ENCODE measurements at regions not wholly inside any gene's neighbourhood (a gene's known extent, or its start where the extent isn't known, plus 50 kb on each side); places are given as distances from the start of the nearest gene placed in this dataset.

DNA sequence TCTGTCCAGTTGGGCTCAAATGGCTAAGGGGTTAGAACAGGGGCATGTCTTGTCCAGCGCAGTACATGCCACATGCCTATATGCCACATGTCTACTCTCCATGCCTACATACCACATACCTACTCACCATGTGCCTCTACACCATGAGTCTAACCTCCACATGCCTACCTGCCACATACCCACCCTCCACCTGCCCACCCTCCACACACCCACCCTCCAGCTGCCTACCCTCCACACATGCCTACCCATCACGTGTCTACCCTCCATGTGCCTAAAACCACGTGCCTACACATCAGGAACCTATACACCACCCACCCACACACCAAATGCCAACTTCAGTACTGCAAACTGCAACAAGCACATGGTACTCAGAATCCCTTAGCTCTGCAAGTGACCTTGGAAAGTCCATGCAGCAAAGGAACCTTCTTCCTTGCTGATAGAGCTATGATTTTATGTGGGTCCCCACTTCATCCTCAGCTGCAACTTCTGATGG lies 113.0 kb upstream of the CST7 start (continued):
- TF ChIP-seq, protein P1, sequence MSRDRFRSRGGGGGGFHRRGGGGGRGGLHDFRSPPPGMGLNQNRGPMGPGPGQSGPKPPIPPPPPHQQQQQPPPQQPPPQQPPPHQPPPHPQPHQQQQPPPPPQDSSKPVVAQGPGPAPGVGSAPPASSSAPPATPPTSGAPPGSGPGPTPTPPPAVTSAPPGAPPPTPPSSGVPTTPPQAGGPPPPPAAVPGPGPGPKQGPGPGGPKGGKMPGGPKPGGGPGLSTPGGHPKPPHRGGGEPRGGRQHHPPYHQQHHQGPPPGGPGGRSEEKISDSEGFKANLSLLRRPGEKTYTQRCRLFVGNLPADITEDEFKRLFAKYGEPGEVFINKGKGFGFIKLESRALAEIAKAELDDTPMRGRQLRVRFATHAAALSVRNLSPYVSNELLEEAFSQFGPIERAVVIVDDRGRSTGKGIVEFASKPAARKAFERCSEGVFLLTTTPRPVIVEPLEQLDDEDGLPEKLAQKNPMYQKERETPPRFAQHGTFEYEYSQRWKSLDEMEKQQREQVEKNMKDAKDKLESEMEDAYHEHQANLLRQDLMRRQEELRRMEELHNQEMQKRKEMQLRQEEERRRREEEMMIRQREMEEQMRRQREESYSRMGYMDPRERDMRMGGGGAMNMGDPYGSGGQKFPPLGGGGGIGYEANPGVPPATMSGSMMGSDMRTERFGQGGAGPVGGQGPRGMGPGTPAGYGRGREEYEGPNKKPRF (IDR thresholded peaks at IDR 0.05; ENCODE audit: low read depth, low read length) = no peak
- TF ChIP-seq ZNF583 (CRISPR knock-in tag; IDR thresholded peaks at IDR 0.05) = no peak
- no peak for TF ChIP-seq CHCHD3 (CRISPR knock-in tag; IDR thresholded peaks at IDR 0.05)
- TF ChIP-seq, protein P2, sequence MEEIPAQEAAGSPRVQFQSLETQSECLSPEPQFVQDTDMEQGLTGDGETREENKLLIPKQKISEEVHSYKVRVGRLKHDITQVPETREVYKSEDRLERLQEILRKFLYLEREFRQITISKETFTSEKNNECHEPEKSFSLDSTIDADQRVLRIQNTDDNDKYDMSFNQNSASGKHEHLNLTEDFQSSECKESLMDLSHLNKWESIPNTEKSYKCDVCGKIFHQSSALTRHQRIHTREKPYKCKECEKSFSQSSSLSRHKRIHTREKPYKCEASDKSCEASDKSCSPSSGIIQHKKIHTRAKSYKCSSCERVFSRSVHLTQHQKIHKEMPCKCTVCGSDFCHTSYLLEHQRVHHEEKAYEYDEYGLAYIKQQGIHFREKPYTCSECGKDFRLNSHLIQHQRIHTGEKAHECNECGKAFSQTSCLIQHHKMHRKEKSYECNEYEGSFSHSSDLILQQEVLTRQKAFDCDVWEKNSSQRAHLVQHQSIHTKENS (CRISPR knock-in tag; IDR thresholded peaks at IDR 0.05) = no peak
- no peak for TF ChIP-seq GABPB1 (CRISPR knock-in tag; IDR thresholded peaks at IDR 0.05)
- TF ChIP-seq, protein P3, sequence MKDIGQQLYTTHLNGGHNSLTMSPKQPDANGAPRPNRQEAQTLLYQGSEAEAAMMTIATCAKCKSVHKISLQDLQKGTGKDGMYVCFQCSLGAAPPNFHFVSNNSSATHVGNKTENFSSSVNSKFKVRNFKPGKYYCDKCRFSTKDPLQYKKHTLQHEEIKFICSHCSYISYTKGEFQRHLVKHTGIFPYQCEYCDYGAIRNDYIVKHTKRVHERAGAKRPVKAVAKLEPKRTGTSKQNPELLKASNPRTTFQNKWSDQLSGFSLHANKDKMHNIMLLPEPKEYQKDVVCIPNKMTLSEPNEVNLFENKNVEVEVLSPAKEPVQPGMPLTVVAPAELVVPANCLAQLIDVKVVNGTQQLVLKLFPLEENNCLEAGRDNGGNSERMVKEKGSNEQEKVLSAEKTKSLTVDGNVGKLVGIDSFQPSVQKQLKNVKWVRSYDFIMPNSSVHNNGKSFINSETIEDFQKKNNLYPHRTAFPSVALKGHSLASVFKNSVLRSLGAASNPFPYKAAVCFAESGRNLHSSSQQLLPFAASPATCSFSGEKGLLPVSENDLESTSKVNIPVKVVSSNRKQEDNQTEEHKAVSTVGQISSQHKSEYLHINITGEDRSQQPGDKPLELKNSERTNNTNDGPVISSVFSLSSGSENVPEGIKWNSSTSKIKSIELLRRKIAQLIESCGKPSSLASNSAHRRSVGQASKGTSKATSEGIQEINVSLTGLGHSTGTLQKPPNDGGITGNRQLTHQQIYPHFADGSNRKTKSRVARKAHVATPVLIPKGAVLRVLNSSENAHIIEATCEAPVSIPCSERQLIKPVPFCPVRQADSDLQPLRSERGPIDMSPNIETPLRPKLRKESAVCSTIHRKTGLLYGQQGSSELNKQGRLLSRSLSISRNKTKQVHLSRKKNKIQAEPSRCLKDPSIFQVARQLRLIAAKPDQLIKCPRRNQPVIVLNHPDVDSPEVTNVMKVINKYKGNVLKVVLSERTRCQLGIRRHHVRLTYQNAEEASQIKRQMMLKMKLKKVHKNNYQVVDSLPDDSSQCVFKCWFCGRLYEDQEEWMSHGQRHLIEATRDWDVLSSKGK (CRISPR knock-in tag; IDR thresholded peaks at IDR 0.05) = no peak
- TF ChIP-seq KLF16 (IDR thresholded peaks at IDR 0.05) = no peak
